Heart left ventricle (tissue), 16 donors: ENCODE measurements at regions not wholly inside any gene's neighbourhood (a gene's known extent, or its start where the extent isn't known, plus 50 kb on each side); places are given as distances from the start of the nearest gene placed in this dataset.

ENCODE experiments used
- ATAC-seq, 4 donors: fragments of 200-7000 bp; cut with Tn5 transposase; one replicate each; pipeline ENCODE4 v1.9.1; 2020 to 2022; ENCODE audit warnings: moderate library complexity in 4 of 4, mild to moderate bottlenecking in 3 of 4, moderate number of reproducible peaks in 1 of 4
- DNase-seq, 5 donors: peaks; one replicate each; pipeline ENCODE4 v3.0.0-alpha.2; 2020
- H3K27ac ChIP-seq, 12 donors: fragments of 200-600 bp; sonication (generic) in 4 of 12; one replicate each; pipeline versions ENCODE4 v1.5.0 to v1.8.0; 2016 to 2022; ENCODE audit warnings: mild to moderate bottlenecking in 2 of 12
- H3K27me3 ChIP-seq, 9 donors: fragments of 200-600 bp; sonication (generic) in 2 of 9; one replicate each; pipeline versions ENCODE4 v1.5.1 to v1.8.0; 2016 to 2022; ENCODE audit warnings: mild to moderate bottlenecking in 3 of 9
- H3K36me3 ChIP-seq, 9 donors: fragments of 200-600 bp; sonication (generic) in 2 of 9; one replicate each; pipeline versions ENCODE4 v1.5.0 to v1.8.0; 2018 to 2022; ENCODE audit warnings: mild to moderate bottlenecking in 2 of 9
- H3K4me1 ChIP-seq, 12 donors: fragments of 200-600 bp; sonication (generic) in 4 of 12; one replicate each; pipeline versions ENCODE4 v1.5.0 to v1.8.0; 2016 to 2022; ENCODE audit warnings: mild to moderate bottlenecking in 3 of 12
- H3K4me3 ChIP-seq, 12 donors: fragments of 200-600 bp; sonication (generic) in 4 of 12; one replicate each; pipeline versions ENCODE4 v1.5.0 to v1.8.0; 2017 to 2022; ENCODE audit warnings: mild to moderate bottlenecking in 9 of 12, moderate library complexity in 4 of 12
- H3K9me3 ChIP-seq, 12 donors: fragments of 200-600 bp; sonication (generic) in 4 of 12; one replicate each; pipeline versions ENCODE4 v1.5.0 to v1.8.0; 2016 to 2022; ENCODE audit warnings: mild to moderate bottlenecking in 1 of 12
- POLR2A ChIP-seq, 2 donors: fragments of 450-650 bp; IDR thresholded peaks; one replicate each; pipeline ENCODE4 v1.6.1; 2017; ENCODE audit warnings: antibody characterized with exemption in 2 of 2, mild to moderate bottlenecking in 2 of 2, moderate library complexity in 2 of 2
- WGBS, 4 donors: extraction: QIAGEN DNeasy Blood & Tissue Kit in 2 of 4; methylation state at CpG; one replicate each; pipeline versions ENCODE4 v1.1.5 to v1.1.7; 2013 to 2018; 5-methylcytosine and 5-hydroxymethylcytosine counted together
- intact Hi-C, 10 donors: fragments of 100-400 bp; cut with DNase I; formaldehyde crosslinking; loops; one replicate each; pipeline versions ENCODE4 v1.11.1 to v1.14.2; 2022
- TF ChIP-seq, protein P1 (sequence below), 12 donors: fragments of 200-600 bp; sonication (generic) in 4 of 12; IDR thresholded peaks; one replicate each; pipeline versions ENCODE4 v1.5.0 to v1.8.0; 2018 to 2022; ENCODE audit warnings: antibody characterized with exemption in 12 of 12, mild to moderate bottlenecking in 5 of 12
- donor health status: ischemic (EF 13 %, LVEDD 7.1; RV severe dilation, severe dysfunction).
- donor health status: healthy with polysubstance abuse.
- donor health status: DM: no; HTN: yes; CAD: no.
- donor health status: DM: no; HTN: no; CAD: no.
- donor health status: ischemic (EF 25% LVEDD 6.9; RV normal size, moderate dysfunction).
- donor health status: ischemic (EF 25% LVEDD 5.7; RV mildly dilated, moderate dysfunction).
- donor health status: healthy.
- donor health status: DM: yes; HTN: yes; CAD: no.
- donor health status: ischemic (EF 35%, LVEDD 5.7; RV mildly dilated, moderate dysfunction).
- donor health status: nonischemic (EF 11% LVEDD 7.7; RV severe dilation, severe dysfunction).
- donor health status: DM: yes; HTN: yes; CAD: no.
- donor health status: PGD.
- donor health status: ischemic (EF 29% LVEDD 5.4; RV normal size, mild dysfunction).
- donor health status: nonischemic (EF 23%, LVEDD 6.1; RV moderate dilation, normal function).

DNA sequence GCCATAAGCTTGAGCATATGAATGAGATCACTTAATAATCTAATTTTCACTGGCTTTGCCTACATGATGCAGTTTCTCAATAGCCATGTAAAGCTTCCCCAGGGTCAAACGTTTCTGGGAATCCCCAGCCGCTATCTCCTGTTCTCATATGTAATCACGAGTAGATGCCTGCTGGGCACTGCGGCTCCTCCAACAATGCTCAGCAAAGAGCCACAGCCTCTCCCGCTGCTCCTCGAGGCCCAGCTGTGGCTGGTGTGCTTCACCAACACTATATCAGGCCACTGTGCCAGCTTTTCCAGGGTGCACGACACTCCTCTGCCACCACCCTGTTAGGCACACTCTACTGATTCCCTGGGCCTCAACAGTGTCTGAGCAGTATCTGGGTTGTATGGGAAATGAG is 78.3 kb upstream of the RASGEF1B start:
- H3K4me1 ChIP-seq, result peaks cover 0 to 18% (median 0%) of the 10 kb centered on the region in 12 donors
- intact Hi-C loops, result no loop called here
- WGBS, 4 donors, result 67 to 70% (median 69%) methylated on average over 7 of the region's 7 CpGs
- TF ChIP-seq, protein P1, sequence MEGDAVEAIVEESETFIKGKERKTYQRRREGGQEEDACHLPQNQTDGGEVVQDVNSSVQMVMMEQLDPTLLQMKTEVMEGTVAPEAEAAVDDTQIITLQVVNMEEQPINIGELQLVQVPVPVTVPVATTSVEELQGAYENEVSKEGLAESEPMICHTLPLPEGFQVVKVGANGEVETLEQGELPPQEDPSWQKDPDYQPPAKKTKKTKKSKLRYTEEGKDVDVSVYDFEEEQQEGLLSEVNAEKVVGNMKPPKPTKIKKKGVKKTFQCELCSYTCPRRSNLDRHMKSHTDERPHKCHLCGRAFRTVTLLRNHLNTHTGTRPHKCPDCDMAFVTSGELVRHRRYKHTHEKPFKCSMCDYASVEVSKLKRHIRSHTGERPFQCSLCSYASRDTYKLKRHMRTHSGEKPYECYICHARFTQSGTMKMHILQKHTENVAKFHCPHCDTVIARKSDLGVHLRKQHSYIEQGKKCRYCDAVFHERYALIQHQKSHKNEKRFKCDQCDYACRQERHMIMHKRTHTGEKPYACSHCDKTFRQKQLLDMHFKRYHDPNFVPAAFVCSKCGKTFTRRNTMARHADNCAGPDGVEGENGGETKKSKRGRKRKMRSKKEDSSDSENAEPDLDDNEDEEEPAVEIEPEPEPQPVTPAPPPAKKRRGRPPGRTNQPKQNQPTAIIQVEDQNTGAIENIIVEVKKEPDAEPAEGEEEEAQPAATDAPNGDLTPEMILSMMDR (IDR thresholded peaks at IDR 0.05), result no peak
- TF ChIP-seq POLR2A (IDR thresholded peaks at IDR 0.05), result no peak
- H3K36me3 ChIP-seq, result no peaks in the 10 kb centered on the region
- H3K9me3 ChIP-seq, result no peaks in the 10 kb centered on the region
- no peaks in the 10 kb centered on the region for H3K27me3 ChIP-seq
- H3K27ac ChIP-seq, result peak overlapping the region in 3 of 12 donors; percentile 20 to 40 (median 26)
- DNase-seq (peak in 1 of 5 donors; percentile 29), ATAC-seq (peak in 1 of 4 donors; percentile 42)
- H3K4me3 ChIP-seq, result no peak overlapping the region

DNA sequence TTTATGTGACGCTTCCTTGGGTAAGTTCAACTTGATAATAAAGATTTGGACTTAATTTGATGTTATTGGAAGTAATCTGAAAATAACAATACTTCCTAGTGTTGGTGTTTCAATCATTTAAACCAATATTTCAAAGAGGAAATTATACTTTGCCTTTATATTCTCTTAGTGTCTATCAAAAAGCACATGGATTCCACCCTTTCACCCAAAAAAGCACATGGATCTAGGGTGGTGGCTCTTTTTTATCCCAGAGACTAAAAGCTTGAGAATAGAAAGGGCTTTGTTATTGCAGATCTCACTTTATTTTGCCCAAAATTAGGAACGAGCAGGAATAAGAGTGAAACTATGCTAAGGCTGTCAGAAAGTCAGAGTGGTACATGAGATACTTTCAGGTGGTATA is 75.1 kb upstream of the RASGEF1B start:
- H3K4me3 ChIP-seq, result no peak overlapping the region
- peaks cover 0 to 3% (median 0%) of the 10 kb centered on the region in 12 donors for H3K9me3 ChIP-seq
- H3K4me1 ChIP-seq, result peaks cover 0 to 18% (median 0%) of the 10 kb centered on the region in 12 donors
- intact Hi-C loops, result no loop called here
- no peaks in the 10 kb centered on the region for H3K27me3 ChIP-seq
- no peaks in the 10 kb centered on the region for H3K36me3 ChIP-seq
- ATAC-seq (no peak), DNase-seq (no peak)
- 88 to 95% (median 89%) methylated on average over 2 of the region's 2 CpGs for WGBS, 4 donors
- no peak overlapping the region for H3K27ac ChIP-seq
- TF ChIP-seq, protein P1 (IDR thresholded peaks at IDR 0.05), result no peak
- no peak for TF ChIP-seq POLR2A (IDR thresholded peaks at IDR 0.05)

DNA sequence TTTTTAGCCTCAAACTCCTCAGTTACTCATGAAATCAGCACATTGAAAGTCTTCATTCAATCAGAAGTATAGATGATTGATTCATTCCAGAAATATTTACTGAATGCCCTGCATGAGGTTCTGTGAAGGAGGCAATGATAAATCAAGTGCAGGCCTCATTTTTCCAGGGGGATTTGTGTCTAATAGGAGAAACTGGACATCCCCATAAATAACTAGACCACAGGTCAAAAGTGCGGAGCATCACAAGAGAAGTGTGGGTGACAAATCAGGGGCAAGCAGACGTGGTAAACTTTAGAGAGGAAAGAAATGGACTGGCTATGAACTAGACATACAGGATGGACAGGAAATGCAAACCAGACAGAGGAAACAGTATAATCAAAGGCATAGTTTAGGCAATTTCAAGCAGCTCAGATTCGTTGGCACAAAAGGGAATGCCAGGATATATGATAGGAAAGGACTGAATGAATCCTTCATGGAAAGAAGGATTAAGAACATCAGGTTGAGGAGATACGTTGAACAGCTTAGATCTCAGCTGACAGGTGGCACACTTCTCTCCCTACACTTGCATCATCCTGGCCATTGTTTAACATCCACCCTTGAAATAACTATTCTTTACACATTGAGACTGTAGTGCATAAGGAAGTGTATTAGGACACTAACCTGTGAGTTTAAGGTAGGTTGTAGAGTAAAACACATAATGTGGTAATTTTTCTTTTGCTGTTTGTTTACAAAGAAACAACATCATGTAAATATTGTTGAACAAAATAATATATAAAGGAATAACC is 69.6 kb upstream of the RASGEF1B start:
- WGBS, 4 donors, result 60 to 65% (median 61%) methylated on average over 4 of the region's 4 CpGs
- DNase-seq (no peak), ATAC-seq (no peak)
- intact Hi-C loops, result no loop called here
- H3K36me3 ChIP-seq, result no peaks in the 10 kb centered on the region
- no peak overlapping the region for H3K27ac ChIP-seq
- no peak overlapping the region for H3K4me3 ChIP-seq
- H3K4me1 ChIP-seq, result peaks cover 0 to 6% (median 0%) of the 10 kb centered on the region in 12 donors
- peaks cover 0 to 3% (median 0%) of the 10 kb centered on the region in 12 donors for H3K9me3 ChIP-seq
- no peaks in the 10 kb centered on the region for H3K27me3 ChIP-seq
- TF ChIP-seq POLR2A (IDR thresholded peaks at IDR 0.05), result no peak
- TF ChIP-seq, protein P1 (IDR thresholded peaks at IDR 0.05), result no peak

DNA sequence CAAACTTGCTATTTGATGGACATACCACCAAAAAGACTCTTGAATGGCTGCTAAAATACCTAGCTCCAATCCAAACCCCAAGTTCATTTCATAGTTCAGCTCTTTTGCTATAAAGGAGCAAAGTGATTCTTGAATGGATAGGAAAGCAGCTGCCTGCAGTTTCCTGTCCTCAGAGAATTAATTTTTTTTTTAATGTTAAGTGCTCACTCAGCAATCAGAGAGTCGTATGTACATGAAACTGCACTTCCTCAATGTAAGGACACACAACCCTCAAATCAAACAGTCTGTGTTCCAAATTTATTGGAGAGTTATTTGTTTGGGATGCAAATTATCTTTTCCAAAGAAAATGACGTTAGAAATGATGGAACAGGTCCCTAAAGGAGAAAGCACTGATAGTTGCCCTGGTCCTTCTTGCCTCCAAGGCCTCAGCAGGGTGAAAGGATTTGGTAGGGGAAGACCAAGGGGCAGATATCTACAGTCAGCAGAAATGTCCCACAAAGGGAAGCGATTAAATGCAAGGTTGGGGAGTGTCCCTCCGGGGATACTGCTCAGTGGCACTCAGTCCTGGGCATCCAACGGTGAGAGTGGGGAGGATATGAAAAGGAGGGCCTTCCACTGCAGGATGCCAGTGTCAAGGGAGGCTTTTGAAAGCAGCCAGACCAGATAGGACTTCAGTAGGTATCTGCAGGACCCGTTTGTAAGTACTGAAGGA is 67.2 kb upstream of the RASGEF1B start:
- WGBS, 4 donors, result 58 to 66% (median 63%) methylated on average over 6 of the region's 6 CpGs
- H3K36me3 ChIP-seq, result no peaks in the 10 kb centered on the region
- no peak for DNase-seq

More for the DNA sequence above, 67.2 kb upstream of the RASGEF1B start:
- no peak for ATAC-seq
- intact Hi-C loops, result no loop called here
- Histone ChIP-seq H3K27ac (peak overlapping the region in 1 of 12 donors; percentile 11), H3K9me3 (peaks cover 0 to 3% (median 0%) of the 10 kb centered on the region in 12 donors), H3K4me1 (peaks cover 0 to 6% (median 0%) of the 10 kb centered on the region in 12 donors), H3K27me3 (no peaks in the 10 kb centered on the region), H3K4me3 (no peak overlapping the region)
- TF ChIP-seq, protein P1 (IDR thresholded peaks at IDR 0.05), result no peak
- no peak for TF ChIP-seq POLR2A (IDR thresholded peaks at IDR 0.05)
